Endothelial cell (in vitro differentiated cells): ENCODE measurements at regions not wholly inside any gene's neighbourhood (a gene's known extent, or its start where the extent isn't known, plus 50 kb on each side); places are given as distances from the start of the nearest gene placed in this dataset.

Experiments
- DNase-seq: peaks from one replicate; pipeline ENCODE4 v3.0.0; 2021; ENCODE audit warnings: low spot score
- H3K27ac Mint-ChIP-seq: one replicate; pipeline ENCODE4 v1.8.0; 2021; ENCODE audit warnings: mixed read lengths, inconsistent platforms; ENCODE audit not compliant: unreplicated experiment
- H3K27me3 Mint-ChIP-seq: one replicate; pipeline ENCODE4 v1.8.0; 2021; ENCODE audit warnings: mild to moderate bottlenecking, moderate library complexity, mixed read lengths, inconsistent platforms; ENCODE audit not compliant: unreplicated experiment
- H3K36me3 Mint-ChIP-seq: one replicate; pipeline ENCODE4 v1.8.0; 2021; ENCODE audit warnings: mild to moderate bottlenecking, low read depth, mixed read lengths, inconsistent platforms; ENCODE audit not compliant: unreplicated experiment
- H3K4me1 Mint-ChIP-seq: one replicate; pipeline ENCODE4 v1.8.0; 2021; ENCODE audit warnings: mild to moderate bottlenecking, mixed read lengths, inconsistent platforms; ENCODE audit not compliant: unreplicated experiment
- H3K4me3 Mint-ChIP-seq: one replicate; pipeline ENCODE4 v1.8.0; 2021; ENCODE audit warnings: mild to moderate bottlenecking, mixed read lengths, inconsistent platforms; ENCODE audit not compliant: unreplicated experiment
- H3K9me3 Mint-ChIP-seq: one replicate; pipeline ENCODE4 v1.8.0; 2021; ENCODE audit warnings: mixed read lengths, inconsistent platforms; ENCODE audit not compliant: unreplicated experiment
- CTCF ChIP-seq: fragments of 200-600 bp; sonication (generic); IDR thresholded peaks from one replicate; pipeline ENCODE4 v1.5.0; 2021; ENCODE audit warnings: antibody characterized with exemption; ENCODE audit not compliant: unreplicated experiment

- TF ChIP-seq CTCF, result no peak
- H3K4me1 Mint-ChIP-seq, result peaks cover 4% of the 10 kb centered on the region
Measured at GRCh38 chr1:114295321-114295720, 141.7 kb upstream of the SYT6 start.

GRCh38 chr1:114292835-114293234 is 139.2 kb upstream of the SYT6 start:
- H3K36me3 Mint-ChIP-seq, result no peaks in the 10 kb centered on the region
- no peak overlapping the region for H3K4me3 Mint-ChIP-seq
- no peaks in the 10 kb centered on the region for H3K27me3 Mint-ChIP-seq
- peaks cover 4% of the 10 kb centered on the region for H3K4me1 Mint-ChIP-seq
- no peak for TF ChIP-seq CTCF
- H3K27ac Mint-ChIP-seq, result no peak overlapping the region
- no peak for DNase-seq
- no peaks in the 10 kb centered on the region for H3K9me3 Mint-ChIP-seq

More at GRCh38 chr1:114295321-114295720, 141.7 kb upstream of the SYT6 start:
- Mint-ChIP-seq H3K4me3 (no peak overlapping the region), H3K27me3 (no peaks in the 10 kb centered on the region), H3K27ac (no peak overlapping the region), H3K36me3 (no peaks in the 10 kb centered on the region), H3K9me3 (no peaks in the 10 kb centered on the region)
- DNase-seq, result no peak

GRCh38 chr1:114292194-114292593 is 138.5 kb upstream of the SYT6 start:
- Mint-ChIP-seq H3K9me3 (no peaks in the 10 kb centered on the region), H3K4me3 (no peak overlapping the region), H3K27me3 (no peaks in the 10 kb centered on the region), H3K4me1 (peaks cover 4% of the 10 kb centered on the region), H3K27ac (no peak overlapping the region), H3K36me3 (no peaks in the 10 kb centered on the region)
- no peak for TF ChIP-seq CTCF
- DNase-seq, result no peak

GRCh38 chr1:114290776-114291175 is 137.1 kb upstream of the SYT6 start:
- TF ChIP-seq CTCF, result no peak
- H3K9me3 Mint-ChIP-seq, result no peaks in the 10 kb centered on the region
- H3K4me1 Mint-ChIP-seq, result no peaks in the 10 kb centered on the region
- DNase-seq, result no peak
- H3K27ac Mint-ChIP-seq, result no peak overlapping the region
- H3K4me3 Mint-ChIP-seq, result no peak overlapping the region
- no peaks in the 10 kb centered on the region for H3K27me3 Mint-ChIP-seq
- H3K36me3 Mint-ChIP-seq, result no peaks in the 10 kb centered on the region

- Mint-ChIP-seq H3K36me3 (no peaks in the 10 kb centered on the region), H3K4me1 (no peaks in the 10 kb centered on the region), H3K27ac (no peak overlapping the region), H3K9me3 (no peaks in the 10 kb centered on the region), H3K4me3 (no peak overlapping the region), H3K27me3 (no peaks in the 10 kb centered on the region)
- DNase-seq, result no peak
- TF ChIP-seq CTCF, result no peak
Measured at GRCh38 chr1:114290341-114290740, 136.7 kb upstream of the SYT6 start.
